Sigmoid colon (tissue), 4 donors: ENCODE measurements at regions not wholly inside any gene's neighbourhood (a gene's known extent, or its start where the extent isn't known, plus 50 kb on each side); places are given as distances from the start of the nearest gene placed in this dataset.

ENCODE experiments used
- EP300 ChIP-seq, 4 donors: sonication (generic); formaldehyde crosslinking; IDR thresholded peaks; one replicate each; pipeline ENCODE4 v1.6.1; 2017; ENCODE audit warnings: antibody characterized with exemption in 4 of 4
- POLR2A ChIP-seq, 2 donors: fragments of 450-650 bp; IDR thresholded peaks; one replicate each; pipeline ENCODE4 v1.6.1; 2016; ENCODE audit warnings: antibody characterized with exemption in 2 of 2, mild to moderate bottlenecking in 2 of 2, moderate library complexity in 2 of 2
- POLR2AphosphoS5 ChIP-seq, 4 donors: sonication (generic); formaldehyde crosslinking; IDR thresholded peaks; one replicate each; pipeline ENCODE4 v1.6.1; 2017; ENCODE audit warnings: antibody characterized with exemption in 4 of 4
- TF ChIP-seq, protein P1 (sequence below), 4 experiments: fragments of 450-650 bp in 3 of 4; fragments of 200-600 bp in 1 of 4; IDR thresholded peaks; one replicate each; pipeline ENCODE4 v1.5.1; 2016 to 2019; ENCODE audit warnings: antibody characterized with exemption in 4 of 4, mild to moderate bottlenecking in 3 of 4, moderate library complexity in 2 of 4

DNA sequence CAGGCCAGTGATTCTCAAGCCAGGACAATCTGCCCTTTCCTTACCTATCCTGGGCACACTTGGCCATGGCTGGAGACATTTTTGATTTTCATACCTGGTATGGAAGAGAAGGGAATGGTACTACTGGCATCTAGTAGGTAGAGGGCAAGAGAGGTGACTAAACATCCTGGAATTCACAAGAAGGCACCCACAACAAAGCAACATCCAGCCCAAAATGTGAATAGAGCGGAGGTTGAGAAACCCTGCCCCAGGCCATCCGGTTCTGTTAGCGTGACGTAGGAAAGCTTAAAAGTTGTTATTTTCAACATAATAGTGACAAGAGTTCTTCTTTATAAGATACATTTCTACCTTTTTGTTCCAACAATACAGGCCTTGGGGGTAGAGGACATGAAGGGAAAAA lies 114.9 kb upstream of the ALX4 start:
- TF ChIP-seq POLR2A (IDR thresholded peaks at IDR 0.05): no peak
- TF ChIP-seq, protein P1, sequence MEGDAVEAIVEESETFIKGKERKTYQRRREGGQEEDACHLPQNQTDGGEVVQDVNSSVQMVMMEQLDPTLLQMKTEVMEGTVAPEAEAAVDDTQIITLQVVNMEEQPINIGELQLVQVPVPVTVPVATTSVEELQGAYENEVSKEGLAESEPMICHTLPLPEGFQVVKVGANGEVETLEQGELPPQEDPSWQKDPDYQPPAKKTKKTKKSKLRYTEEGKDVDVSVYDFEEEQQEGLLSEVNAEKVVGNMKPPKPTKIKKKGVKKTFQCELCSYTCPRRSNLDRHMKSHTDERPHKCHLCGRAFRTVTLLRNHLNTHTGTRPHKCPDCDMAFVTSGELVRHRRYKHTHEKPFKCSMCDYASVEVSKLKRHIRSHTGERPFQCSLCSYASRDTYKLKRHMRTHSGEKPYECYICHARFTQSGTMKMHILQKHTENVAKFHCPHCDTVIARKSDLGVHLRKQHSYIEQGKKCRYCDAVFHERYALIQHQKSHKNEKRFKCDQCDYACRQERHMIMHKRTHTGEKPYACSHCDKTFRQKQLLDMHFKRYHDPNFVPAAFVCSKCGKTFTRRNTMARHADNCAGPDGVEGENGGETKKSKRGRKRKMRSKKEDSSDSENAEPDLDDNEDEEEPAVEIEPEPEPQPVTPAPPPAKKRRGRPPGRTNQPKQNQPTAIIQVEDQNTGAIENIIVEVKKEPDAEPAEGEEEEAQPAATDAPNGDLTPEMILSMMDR (IDR thresholded peaks at IDR 0.05): no peak
- TF ChIP-seq POLR2AphosphoS5 (IDR thresholded peaks at IDR 0.05): no peak
- no peak for TF ChIP-seq EP300 (IDR thresholded peaks at IDR 0.05)
